Panc1 (cell line): ENCODE measurements at regions not wholly inside any gene's neighbourhood (a gene's known extent, or its start where the extent isn't known, plus 50 kb on each side); places are given as distances from the start of the nearest gene placed in this dataset.

ENCODE experiments used
- CTCF ChIP-seq: fragments of 450-650 bp; IDR thresholded peaks from 2 replicates; pipeline ENCODE4 v1.5.1; 2017; ENCODE audit warnings: mild to moderate bottlenecking
- POLR2AphosphoS5 ChIP-seq: IDR thresholded peaks from 2 replicates; pipeline ENCODE4 v1.6.1; 2012; ENCODE audit warnings: mild to moderate bottlenecking, low read depth, low read length, moderate library complexity
- REST ChIP-seq, 2 experiments: IDR thresholded peaks; 2 replicates each; pipeline ENCODE4 v1.6.1; 2011 to 2012; ENCODE audit warnings: low read depth in 2 of 2, control low read depth in 1 of 2, low read length in 1 of 2, mild to moderate bottlenecking in 1 of 2, moderate library complexity in 1 of 2; ENCODE audit not compliant: insufficient read depth in 1 of 2
- SIN3A ChIP-seq: IDR thresholded peaks from 2 replicates; pipeline ENCODE4 v1.6.1; 2012; ENCODE audit warnings: low read depth, mild to moderate bottlenecking, low read length, moderate library complexity, borderline replicate concordance; ENCODE audit not compliant: insufficient read depth

- TF ChIP-seq CTCF (no peak), POLR2AphosphoS5 (no peak), SIN3A (no peak), REST (IDR thresholded peaks at IDR 0.05; ENCODE audit: insufficient read depth in 1 of 2, low read depth in 2 of 2, low read length in 1 of 2) (no peak)
Measured at GRCh38 chr20:22954661-22955060, 80.5 kb upstream of the SSTR4 start.
